ENCODE measurements at regions not wholly inside any gene's neighbourhood (a gene's known extent, or its start where the extent isn't known, plus 50 kb on each side); places are given as distances from the start of the nearest gene placed in this dataset.

- H3K36me3 ChIP-seq, result no peaks in the 10 kb centered on the region
- WGBS, 3 donors, result 70 to 78% (median 71%) methylated on average over 3 of the region's 3 CpGs
- no peaks in the 10 kb centered on the region for H3K9me3 ChIP-seq
- no peaks in the 10 kb centered on the region for H3K4me1 ChIP-seq (ENCODE audit: insufficient read depth)
- no peak for DNase-seq
- H3K4me3 ChIP-seq, result no peak overlapping the region
- TF ChIP-seq CTCF (IDR thresholded peaks at IDR 0.05), result no peak
- no peak for TF ChIP-seq POLR2A (IDR thresholded peaks at IDR 0.05)
- TF ChIP-seq EP300 (IDR thresholded peaks at IDR 0.05), result no peak
- no peak overlapping the region for H3K27ac ChIP-seq
- intact Hi-C loops (cut with DNase I), result no loop called here
- no peaks in the 10 kb centered on the region for H3K27me3 ChIP-seq
Measured at GRCh38 chr11:112826026-112826425, 135.2 kb upstream of the NCAM1 start.

- H3K27me3 ChIP-seq, result no peaks in the 10 kb centered on the region
- intact Hi-C loops (cut with DNase I), result no loop called here
- TF ChIP-seq EP300 (IDR thresholded peaks at IDR 0.05) (no peak), POLR2A (IDR thresholded peaks at IDR 0.05) (no peak), CTCF (IDR thresholded peaks at IDR 0.05) (no peak)
- no peaks in the 10 kb centered on the region for H3K36me3 ChIP-seq
- H3K9me3 ChIP-seq, result no peaks in the 10 kb centered on the region
- no peaks in the 10 kb centered on the region for H3K4me1 ChIP-seq (ENCODE audit: insufficient read depth)
- no peak overlapping the region for H3K4me3 ChIP-seq
- no peak for DNase-seq
- no peak overlapping the region for H3K27ac ChIP-seq
- WGBS, 3 donors, result 82 to 90% (median 89%) methylated on average over 1 of the region's 1 CpG
Measured at GRCh38 chr11:112826788-112827187, 134.4 kb upstream of the NCAM1 start.

GRCh38 chr11:112828421-112828820 is 132.8 kb upstream of the NCAM1 start:
- no peaks in the 10 kb centered on the region for H3K36me3 ChIP-seq
- TF ChIP-seq POLR2A (IDR thresholded peaks at IDR 0.05) (no peak), EP300 (IDR thresholded peaks at IDR 0.05) (no peak), CTCF (IDR thresholded peaks at IDR 0.05) (no peak)
- intact Hi-C loops (cut with DNase I), result no loop called here
- no peak overlapping the region for H3K27ac ChIP-seq
- no peak for DNase-seq
- H3K4me3 ChIP-seq, result no peak overlapping the region
- no peaks in the 10 kb centered on the region for H3K27me3 ChIP-seq
- 85 to 90% (median 87%) methylated on average over 4 of the region's 4 CpGs for WGBS, 3 donors
- no peaks in the 10 kb centered on the region for H3K4me1 ChIP-seq (ENCODE audit: insufficient read depth)
- H3K9me3 ChIP-seq, result no peaks in the 10 kb centered on the region

- H3K27ac ChIP-seq, result no peak overlapping the region
- TF ChIP-seq CTCF (IDR thresholded peaks at IDR 0.05) (no peak), POLR2A (IDR thresholded peaks at IDR 0.05) (no peak), EP300 (IDR thresholded peaks at IDR 0.05) (no peak)
- intact Hi-C loops (cut with DNase I), result no loop called here
- no peaks in the 10 kb centered on the region for H3K4me1 ChIP-seq (ENCODE audit: insufficient read depth)
- DNase-seq, result no peak
- no peaks in the 10 kb centered on the region for H3K36me3 ChIP-seq
- H3K27me3 ChIP-seq, result no peaks in the 10 kb centered on the region
- 72 to 77% (median 74%) methylated on average over 6 of the region's 6 CpGs for WGBS, 3 donors
- H3K4me3 ChIP-seq, result no peak overlapping the region
- H3K9me3 ChIP-seq, result no peaks in the 10 kb centered on the region
Measured at GRCh38 chr11:112829971-112830654, 131.1 kb upstream of the NCAM1 start.

Measured in ovary (tissue), 7 donors.